ENCODE measurements at regions not wholly inside any gene's neighbourhood (a gene's known extent, or its start where the extent isn't known, plus 50 kb on each side); places are given as distances from the start of the nearest gene placed in this dataset.

GRCh38 chr9:1253064-1253979 lies 203.2 kb downstream of the DMRT2 start:
- in situ Hi-C loops (cut with HindIII; ENCODE audit: low sequenced_read_pairs) = no loop called here
- DNase-seq (ENCODE audit: low spot score) = no peak

- DNase-seq (ENCODE audit: low spot score) = no peak
- in situ Hi-C loops (cut with HindIII; ENCODE audit: low sequenced_read_pairs) = no loop called here
These were observed 203.9 kb downstream of the DMRT2 start for GRCh38 chr9:1254071-1254470.

- in situ Hi-C loops (cut with HindIII; ENCODE audit: low sequenced_read_pairs) = no loop called here
- DNase-seq (ENCODE audit: low spot score) = no peak
These were observed 206.0 kb downstream of the DMRT2 start for GRCh38 chr9:1256178-1256577.

GRCh38 chr9:1261266-1261665 lies 211.1 kb downstream of the DMRT2 start:
- DNase-seq (ENCODE audit: low spot score) = no peak
- in situ Hi-C loops (cut with HindIII; ENCODE audit: low sequenced_read_pairs) = no loop called here

GRCh38 chr9:1261879-1262766 lies 212.0 kb downstream of the DMRT2 start:
- no peak for DNase-seq (ENCODE audit: low spot score)
- in situ Hi-C loops (cut with HindIII; ENCODE audit: low sequenced_read_pairs) = no loop called here

- no peak for DNase-seq (ENCODE audit: low spot score)
- in situ Hi-C loops (cut with HindIII; ENCODE audit: low sequenced_read_pairs) = no loop called here
These were observed 217.0 kb downstream of the DMRT2 start for GRCh38 chr9:1267141-1267570.

- no peak for DNase-seq (ENCODE audit: low spot score)
- in situ Hi-C loops (cut with HindIII; ENCODE audit: low sequenced_read_pairs) = no loop called here
These were observed 217.4 kb downstream of the DMRT2 start for GRCh38 chr9:1267581-1267980.

GRCh38 chr9:1269533-1270315 lies 219.6 kb downstream of the DMRT2 start:
- no peak for DNase-seq (ENCODE audit: low spot score)
- in situ Hi-C loops (cut with HindIII; ENCODE audit: low sequenced_read_pairs) = no loop called here

- in situ Hi-C loops (cut with HindIII; ENCODE audit: low sequenced_read_pairs) = no loop called here
- DNase-seq (ENCODE audit: low spot score) = no peak
These were observed 221.2 kb downstream of the DMRT2 start for GRCh38 chr9:1271367-1271766.

GRCh38 chr9:1271786-1272185 lies 221.6 kb downstream of the DMRT2 start:
- in situ Hi-C loops (cut with HindIII; ENCODE audit: low sequenced_read_pairs) = no loop called here
- DNase-seq (ENCODE audit: low spot score) = no peak

GRCh38 chr9:1272488-1272887 lies 222.3 kb downstream of the DMRT2 start:
- in situ Hi-C loops (cut with HindIII; ENCODE audit: low sequenced_read_pairs) = no loop called here
- no peak for DNase-seq (ENCODE audit: low spot score)

GRCh38 chr9:1273859-1274258 lies 223.7 kb downstream of the DMRT2 start:
- no peak for DNase-seq (ENCODE audit: low spot score)
- in situ Hi-C loops (cut with HindIII; ENCODE audit: low sequenced_read_pairs) = no loop called here

GRCh38 chr9:1274334-1274733 lies 224.2 kb downstream of the DMRT2 start:
- in situ Hi-C loops (cut with HindIII; ENCODE audit: low sequenced_read_pairs) = no loop called here

GRCh38 chr9:1276474-1276873 lies 226.3 kb downstream of the DMRT2 start:
- DNase-seq (ENCODE audit: low spot score) = no peak
- in situ Hi-C loops (cut with HindIII; ENCODE audit: low sequenced_read_pairs) = no loop called here

More at GRCh38 chr9:1274334-1274733, 224.2 kb downstream of the DMRT2 start:
- no peak for DNase-seq (ENCODE audit: low spot score)

- in situ Hi-C loops (cut with HindIII; ENCODE audit: low sequenced_read_pairs) = no loop called here
- no peak for DNase-seq (ENCODE audit: low spot score)
These were observed 234.6 kb downstream of the DMRT2 start for GRCh38 chr9:1284727-1285126.

- no peak for DNase-seq (ENCODE audit: low spot score)
- in situ Hi-C loops (cut with HindIII; ENCODE audit: low sequenced_read_pairs) = no loop called here
These were observed 235.4 kb downstream of the DMRT2 start for GRCh38 chr9:1285526-1285925.

GRCh38 chr9:1292384-1292783 lies 242.2 kb downstream of the DMRT2 start:
- in situ Hi-C loops (cut with HindIII; ENCODE audit: low sequenced_read_pairs) = no loop called here
- DNase-seq (ENCODE audit: low spot score) = no peak

- DNase-seq (ENCODE audit: low spot score) = no peak
- in situ Hi-C loops (cut with HindIII; ENCODE audit: low sequenced_read_pairs) = no loop called here
These were observed 244.6 kb downstream of the DMRT2 start for GRCh38 chr9:1294641-1295258.

GRCh38 chr9:1296331-1296730 lies 246.2 kb downstream of the DMRT2 start:
- in situ Hi-C loops (cut with HindIII; ENCODE audit: low sequenced_read_pairs) = no loop called here
- DNase-seq (ENCODE audit: low spot score) = no peak

Measured in G401 (cell line).